ENCODE measurements at regions not wholly inside any gene's neighbourhood (a gene's known extent, or its start where the extent isn't known, plus 50 kb on each side); places are given as distances from the start of the nearest gene placed in this dataset.

DNA sequence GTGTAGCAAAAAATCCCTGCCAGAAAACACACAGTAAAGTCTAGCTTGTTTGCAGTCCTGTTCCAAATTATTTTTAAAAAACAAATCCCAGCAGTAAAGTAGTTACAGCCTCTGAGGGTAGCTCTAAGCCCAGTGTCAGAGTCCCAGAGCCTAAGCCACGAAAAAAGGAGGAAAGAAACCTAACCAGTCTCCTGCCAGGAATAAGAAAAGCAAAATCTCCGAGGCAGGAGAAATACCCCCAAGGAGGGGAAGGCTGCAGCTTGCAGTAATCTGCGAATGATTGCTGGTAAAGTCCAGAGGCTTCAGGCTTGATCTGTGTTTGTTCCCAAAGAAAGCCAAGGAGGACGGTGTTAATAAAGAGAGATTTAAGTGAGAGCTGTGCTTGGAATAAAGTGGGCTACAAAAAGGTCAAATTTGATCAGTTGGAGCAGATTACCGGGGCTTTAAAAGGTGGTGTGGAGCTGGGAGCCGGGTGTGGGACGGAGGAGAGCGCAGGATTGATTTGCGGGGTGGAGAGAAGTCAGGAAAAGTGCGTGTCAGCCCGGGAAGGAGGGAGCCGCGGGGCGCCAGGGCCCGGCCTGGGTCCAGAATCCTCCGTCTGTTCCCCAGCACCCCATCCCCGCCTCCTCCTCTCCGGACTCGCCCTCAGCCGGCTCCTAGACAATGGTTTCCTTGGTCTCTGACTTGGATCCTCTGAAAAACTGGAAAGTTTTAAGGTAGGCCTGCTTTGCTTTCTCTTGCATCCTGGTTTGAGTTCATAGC, 219.4 kb upstream of the CELF2 start:
- H2BK5ac ChIP-seq (ENCODE audit: low read length), result no peak overlapping the region
- H3K79me2 ChIP-seq (ENCODE audit: control insufficient read depth, insufficient read depth, low read length), result no peaks in the 10 kb centered on the region
- peak overlapping the region; percentile 95 for H3K18ac ChIP-seq (ENCODE audit: low read length)
- H3K9ac ChIP-seq (ENCODE audit: low read length), result peak overlapping the region; percentile 8
- WGBS (ENCODE audit: extremely low coverage, insufficient coverage, low lambda C conversion rate), result no CpG with 5 or more reads among the region's 20 CpGs
- H3K4ac ChIP-seq (ENCODE audit: low read depth, low read length), result peak overlapping the region; percentile 48
- H3K4me1 ChIP-seq (ENCODE audit: control insufficient read depth, low read depth, low read length), result peaks cover 6% of the 10 kb centered on the region
- no peak overlapping the region for H4K8ac ChIP-seq (ENCODE audit: low read depth, low read length)
- H4K5ac ChIP-seq (ENCODE audit: low read length), result no peak overlapping the region
- H3K23ac ChIP-seq (ENCODE audit: low read length), result no peak overlapping the region
- no peaks in the 10 kb centered on the region for H3K79me1 ChIP-seq (ENCODE audit: low read length)
- no peak overlapping the region for H2AK5ac ChIP-seq (ENCODE audit: low read length)
- peak overlapping the region; percentile 66 for H3K56ac ChIP-seq (ENCODE audit: low read length)
- no peaks in the 10 kb centered on the region for H3K27me3 ChIP-seq (ENCODE audit: insufficient read depth, low read length, poor library complexity)
- no peak overlapping the region for H3K4me2 ChIP-seq (ENCODE audit: low read length)
- H3K4me3 ChIP-seq (ENCODE audit: low read length), result no peak overlapping the region
- no peaks in the 10 kb centered on the region for H3K36me3 ChIP-seq (ENCODE audit: control insufficient read depth, insufficient read depth, low read length)
- peak; percentile 49 for DNase-seq
- peak overlapping the region; percentile 59 for H2BK15ac ChIP-seq (replicated peaks; ENCODE audit: low read depth)
- H2BK120ac ChIP-seq (ENCODE audit: low read depth, low read length), result peak overlapping the region; percentile 93
- H3K27ac ChIP-seq (ENCODE audit: low read depth, low read length), result peak overlapping the region; percentile 58

DNA sequence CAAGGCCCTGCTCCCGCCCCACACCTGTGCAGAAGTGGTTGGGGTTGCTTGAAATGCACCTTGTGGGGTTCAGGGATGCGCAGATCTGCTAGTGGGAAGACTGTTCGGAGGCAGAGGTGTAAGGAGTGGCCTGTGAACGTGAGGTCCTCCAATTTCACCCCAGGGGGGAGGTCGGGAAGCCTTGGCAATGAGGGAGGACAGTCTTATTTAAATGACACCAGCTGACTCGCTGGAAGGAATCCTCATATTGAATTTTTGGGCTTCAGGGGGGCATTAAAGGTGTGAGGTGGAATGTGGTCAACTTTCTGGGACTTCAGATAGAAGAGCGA, 218.8 kb upstream of the CELF2 start:
- H3K56ac ChIP-seq (ENCODE audit: low read length), result peak overlapping the region; percentile 62
- no peaks in the 10 kb centered on the region for H3K27me3 ChIP-seq (ENCODE audit: insufficient read depth, low read length, poor library complexity)
- H3K4me1 ChIP-seq (ENCODE audit: control insufficient read depth, low read depth, low read length), result peaks cover 6% of the 10 kb centered on the region
- no peak overlapping the region for H3K4me3 ChIP-seq (ENCODE audit: low read length)
- no peak overlapping the region for H2BK15ac ChIP-seq (replicated peaks; ENCODE audit: low read depth)
- H3K4me2 ChIP-seq (ENCODE audit: low read length), result no peak overlapping the region
- peak overlapping the region; percentile 58 for H3K27ac ChIP-seq (ENCODE audit: low read depth, low read length)
- no peak overlapping the region for H3K4ac ChIP-seq (ENCODE audit: low read depth, low read length)
- no peak overlapping the region for H2AK5ac ChIP-seq (ENCODE audit: low read length)
- no peaks in the 10 kb centered on the region for H3K36me3 ChIP-seq (ENCODE audit: control insufficient read depth, insufficient read depth, low read length)
- no peaks in the 10 kb centered on the region for H3K79me1 ChIP-seq (ENCODE audit: low read length)
- WGBS (ENCODE audit: extremely low coverage, insufficient coverage, low lambda C conversion rate), result no CpG with 5 or more reads among the region's 7 CpGs
- H2BK120ac ChIP-seq (ENCODE audit: low read depth, low read length), result peak overlapping the region; percentile 76
- H3K18ac ChIP-seq (ENCODE audit: low read length), result peak overlapping the region; percentile 95
- H4K8ac ChIP-seq (ENCODE audit: low read depth, low read length), result no peak overlapping the region
- H3K79me2 ChIP-seq (ENCODE audit: control insufficient read depth, insufficient read depth, low read length), result no peaks in the 10 kb centered on the region
- peak overlapping the region; percentile 8 for H3K9ac ChIP-seq (ENCODE audit: low read length)
- H2BK5ac ChIP-seq (ENCODE audit: low read length), result no peak overlapping the region
- no peak overlapping the region for H3K23ac ChIP-seq (ENCODE audit: low read length)
- H4K5ac ChIP-seq (ENCODE audit: low read length), result no peak overlapping the region
- DNase-seq, result no peak

DNA sequence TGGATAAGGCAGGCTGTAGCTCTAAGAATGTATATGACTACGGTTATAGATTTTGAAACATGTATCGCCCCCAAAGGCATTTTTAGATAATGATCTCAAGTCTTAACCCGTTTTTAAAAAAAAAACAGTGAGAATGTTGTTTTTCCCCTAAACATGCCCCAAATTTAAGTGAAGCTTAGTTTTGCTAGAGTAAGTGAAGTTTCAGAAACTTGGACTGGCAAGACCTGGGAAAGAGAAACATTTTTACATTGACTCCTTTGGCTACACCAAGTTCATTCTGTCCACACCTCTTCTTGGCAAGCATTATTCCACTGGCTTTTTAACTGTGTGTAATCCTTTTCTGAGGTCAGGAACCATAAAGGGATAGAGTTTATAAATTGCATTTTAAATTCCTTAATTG, 216.7 kb upstream of the CELF2 start:
- no peak overlapping the region for H2BK120ac ChIP-seq (ENCODE audit: low read depth, low read length)
- no peak for DNase-seq
- H2AK5ac ChIP-seq (ENCODE audit: low read length), result no peak overlapping the region
- H3K56ac ChIP-seq (ENCODE audit: low read length), result no peak overlapping the region
- no peak overlapping the region for H3K18ac ChIP-seq (ENCODE audit: low read length)
- no peaks in the 10 kb centered on the region for H3K79me2 ChIP-seq (ENCODE audit: control insufficient read depth, insufficient read depth, low read length)
- H2BK15ac ChIP-seq (replicated peaks; ENCODE audit: low read depth), result no peak overlapping the region
- no peaks in the 10 kb centered on the region for H3K36me3 ChIP-seq (ENCODE audit: control insufficient read depth, insufficient read depth, low read length)
- no peaks in the 10 kb centered on the region for H3K27me3 ChIP-seq (ENCODE audit: insufficient read depth, low read length, poor library complexity)
- H3K4me3 ChIP-seq (ENCODE audit: low read length), result no peak overlapping the region
- no peak overlapping the region for H4K5ac ChIP-seq (ENCODE audit: low read length)
- no peaks in the 10 kb centered on the region for H3K79me1 ChIP-seq (ENCODE audit: low read length)
- no peak overlapping the region for H3K23ac ChIP-seq (ENCODE audit: low read length)
- no peak overlapping the region for H3K4me2 ChIP-seq (ENCODE audit: low read length)
- H2BK5ac ChIP-seq (ENCODE audit: low read length), result no peak overlapping the region
- H3K9ac ChIP-seq (ENCODE audit: low read length), result no peak overlapping the region
- WGBS (ENCODE audit: extremely low coverage, insufficient coverage, low lambda C conversion rate), result no CpG with 5 or more reads among the region's 3 CpGs
- peak overlapping the region; percentile 14 for H4K8ac ChIP-seq (ENCODE audit: low read depth, low read length)
- no peak overlapping the region for H3K27ac ChIP-seq (ENCODE audit: low read depth, low read length)
- no peak overlapping the region for H3K4ac ChIP-seq (ENCODE audit: low read depth, low read length)
- H3K4me1 ChIP-seq (ENCODE audit: control insufficient read depth, low read depth, low read length), result peaks cover 6% of the 10 kb centered on the region

DNA sequence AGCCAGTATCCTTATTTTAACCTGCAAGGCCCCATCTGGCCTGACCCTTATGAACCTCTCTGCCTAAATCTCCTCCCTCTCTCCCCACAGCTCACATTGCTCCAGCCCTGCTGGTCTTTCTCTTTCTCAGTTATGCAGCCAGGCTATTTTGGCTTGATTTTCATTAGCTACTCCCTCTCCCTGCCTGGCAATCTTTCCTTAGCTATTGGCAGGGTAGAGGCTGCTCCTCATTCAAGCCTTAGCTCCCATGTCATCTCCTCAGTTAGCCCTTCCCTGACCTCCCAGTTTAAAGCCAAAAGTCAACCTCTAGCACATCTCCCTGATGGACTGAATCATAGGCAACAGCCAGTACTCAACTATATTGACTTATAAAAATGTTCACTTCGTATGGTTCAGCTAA, 214.4 kb upstream of the CELF2 start:
- Histone ChIP-seq H3K4me1 (ENCODE audit: control insufficient read depth, low read depth, low read length) (peaks cover 2% of the 10 kb centered on the region), H3K4me3 (ENCODE audit: low read length) (no peak overlapping the region), H3K27me3 (ENCODE audit: insufficient read depth, low read length, poor library complexity) (no peaks in the 10 kb centered on the region), H3K4me2 (ENCODE audit: low read length) (no peak overlapping the region), H3K56ac (ENCODE audit: low read length) (no peak overlapping the region), H3K9ac (ENCODE audit: low read length) (no peak overlapping the region), H3K36me3 (ENCODE audit: control insufficient read depth, insufficient read depth, low read length) (no peaks in the 10 kb centered on the region), H4K8ac (ENCODE audit: low read depth, low read length) (no peak overlapping the region), H2AK5ac (ENCODE audit: low read length) (no peak overlapping the region), H3K79me1 (ENCODE audit: low read length) (no peaks in the 10 kb centered on the region), H3K18ac (ENCODE audit: low read length) (no peak overlapping the region), H3K27ac (ENCODE audit: low read depth, low read length) (no peak overlapping the region), H3K4ac (ENCODE audit: low read depth, low read length) (no peak overlapping the region), H2BK5ac (ENCODE audit: low read length) (no peak overlapping the region), H4K5ac (ENCODE audit: low read length) (no peak overlapping the region), H3K79me2 (ENCODE audit: control insufficient read depth, insufficient read depth, low read length) (no peaks in the 10 kb centered on the region), H3K23ac (ENCODE audit: low read length) (no peak overlapping the region), H2BK15ac (replicated peaks; ENCODE audit: low read depth) (no peak overlapping the region), H2BK120ac (ENCODE audit: low read depth, low read length) (no peak overlapping the region)
- DNase-seq, result no peak
- WGBS (ENCODE audit: extremely low coverage, insufficient coverage, low lambda C conversion rate), result no CpG with 5 or more reads among the region's 1 CpG

DNA sequence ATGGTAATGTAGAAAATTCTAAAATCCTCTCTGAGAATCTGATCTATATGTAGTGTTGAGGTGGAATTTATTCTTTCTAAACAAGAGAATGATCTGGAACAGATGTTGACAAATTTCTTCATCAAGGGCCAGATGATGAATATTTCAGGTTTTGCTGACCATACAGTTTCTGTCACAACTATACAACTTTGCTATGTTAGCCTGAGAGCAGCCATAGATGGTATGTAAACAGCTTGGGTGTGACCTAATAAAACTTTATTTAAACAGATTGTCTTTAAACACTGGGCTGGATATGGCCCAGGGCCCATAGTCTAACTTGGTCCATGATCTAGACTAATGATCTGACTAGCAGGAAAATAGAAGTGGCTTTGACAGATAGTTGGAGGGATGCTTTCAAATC, 213.6 kb upstream of the CELF2 start:
- H2AK5ac ChIP-seq (ENCODE audit: low read length), result no peak overlapping the region
- no peak for DNase-seq
- no peak overlapping the region for H3K56ac ChIP-seq (ENCODE audit: low read length)
- no peak overlapping the region for H3K23ac ChIP-seq (ENCODE audit: low read length)
- H4K8ac ChIP-seq (ENCODE audit: low read depth, low read length), result no peak overlapping the region
- H3K4me2 ChIP-seq (ENCODE audit: low read length), result no peak overlapping the region
- no peak overlapping the region for H3K4me3 ChIP-seq (ENCODE audit: low read length)
- H3K9ac ChIP-seq (ENCODE audit: low read length), result no peak overlapping the region
- no peaks in the 10 kb centered on the region for H3K27me3 ChIP-seq (ENCODE audit: insufficient read depth, low read length, poor library complexity)
- no peaks in the 10 kb centered on the region for H3K36me3 ChIP-seq (ENCODE audit: control insufficient read depth, insufficient read depth, low read length)
- H2BK120ac ChIP-seq (ENCODE audit: low read depth, low read length), result no peak overlapping the region
- no peak overlapping the region for H2BK5ac ChIP-seq (ENCODE audit: low read length)
- no peaks in the 10 kb centered on the region for H3K79me2 ChIP-seq (ENCODE audit: control insufficient read depth, insufficient read depth, low read length)
- peak overlapping the region; percentile 60 for H3K18ac ChIP-seq (ENCODE audit: low read length)
- no peaks in the 10 kb centered on the region for H3K79me1 ChIP-seq (ENCODE audit: low read length)
- no peak overlapping the region for H2BK15ac ChIP-seq (replicated peaks; ENCODE audit: low read depth)
- no peaks in the 10 kb centered on the region for H3K4me1 ChIP-seq (ENCODE audit: control insufficient read depth, low read depth, low read length)
- no peak overlapping the region for H3K4ac ChIP-seq (ENCODE audit: low read depth, low read length)
- H3K27ac ChIP-seq (ENCODE audit: low read depth, low read length), result no peak overlapping the region
- no peak overlapping the region for H4K5ac ChIP-seq (ENCODE audit: low read length)

All from mesendoderm (in vitro differentiated cells).